IMR-90 (cell line): ENCODE measurements at regions not wholly inside any gene's neighbourhood (a gene's known extent, or its start where the extent isn't known, plus 50 kb on each side); places are given as distances from the start of the nearest gene placed in this dataset.

Source experiments
- ATAC-seq: fragments of 200-7000 bp; cut with Tn5 transposase; 2 replicates; pipeline ENCODE4 v1.9.1; 2020; ENCODE audit warnings: low read depth, mild to moderate bottlenecking, moderate library complexity
- BruUV-seq: library from RNA; stranded (reverse); fragments of 400-500 nt; replicated peaks from 2 replicates; lab custom pipeline; 2021; lab: Mats Ljungman, UMichigan
- CTCF ChIA-PET: fragments of 300-600 bp; formaldehyde crosslinking; extraction: SDS; loops from one replicate; lab custom pipeline; 2021; ENCODE audit warnings: antibody characterized with exemption; lab: Yijun Ruan, JAX
- POLR2A ChIA-PET: fragments of 300-600 bp; sonication (Branson Sonifier 250); formaldehyde crosslinking; loops from one replicate; lab custom pipeline; 2022; ENCODE audit warnings: antibody characterized with exemption; ENCODE audit not compliant: unreplicated experiment; lab: Charles Lee
- DNase-seq: peaks from one replicate; pipeline ENCODE4 v3.0.0; 2013
- H2AFZ ChIP-seq: replicated peaks from 2 replicates; pipeline ENCODE3; 2013; ENCODE audit warnings: low read length, mild to moderate bottlenecking; ENCODE audit not compliant: poor library complexity
- H2AK5ac ChIP-seq: 2 replicates; pipeline ENCODE4 v1.6.1; 2013; ENCODE audit warnings: low read depth, low read length, inconsistent platforms
- H2AK9ac ChIP-seq: replicated peaks from 2 replicates; pipeline ENCODE3; 2013; ENCODE audit warnings: mild to moderate bottlenecking, low read depth, low read length, moderate library complexity; ENCODE audit not compliant: poor library complexity
- H2BK120ac ChIP-seq: 2 replicates; pipeline ENCODE4 v1.6.1; 2013; ENCODE audit warnings: low read depth, low read length, inconsistent platforms
- H2BK15ac ChIP-seq: 3 replicates; pipeline ENCODE4 v1.6.1; 2013; ENCODE audit warnings: low read depth, low read length, inconsistent platforms
- H2BK20ac ChIP-seq: 2 replicates; pipeline ENCODE4 v1.6.1; 2013; ENCODE audit warnings: low read depth, mild to moderate bottlenecking, inconsistent platforms, low read length, moderate library complexity
- H2BK5ac ChIP-seq: 2 replicates; pipeline ENCODE4 v1.6.1; 2013; ENCODE audit warnings: mild to moderate bottlenecking, low read depth, low read length, inconsistent platforms; ENCODE audit not compliant: poor library complexity, severe bottlenecking
- H3K14ac ChIP-seq: replicated peaks from 2 replicates; pipeline ENCODE4 v1.6.1; 2013; ENCODE audit warnings: low read depth, low read length, inconsistent platforms
- H3K18ac ChIP-seq: 2 replicates; pipeline ENCODE4 v1.6.1; 2013; ENCODE audit warnings: low read depth, low read length, control low read depth
- H3K23ac ChIP-seq: 2 replicates; pipeline ENCODE4 v1.6.1; 2013; ENCODE audit warnings: low read depth, low read length, inconsistent platforms
- H3K27ac ChIP-seq: 2 replicates; pipeline ENCODE4 v1.5.1; 2013; ENCODE audit warnings: mild to moderate bottlenecking, control low read depth, low read length; ENCODE audit not compliant: insufficient read depth
- H3K27me3 ChIP-seq: 2 replicates; pipeline ENCODE4 v1.6.1; 2013; ENCODE audit warnings: low read length; ENCODE audit not compliant: control insufficient read depth, insufficient read depth
- H3K36me3 ChIP-seq: 2 replicates; pipeline ENCODE4 v1.6.1; 2013; ENCODE audit warnings: low read length, mixed read lengths; ENCODE audit not compliant: control insufficient read depth, insufficient read depth
- H3K4ac ChIP-seq: 2 replicates; pipeline ENCODE4 v1.6.1; 2013; ENCODE audit warnings: low read depth, low read length, inconsistent platforms
- H3K4me1 ChIP-seq: 2 replicates; pipeline ENCODE4 v1.6.1; 2013; ENCODE audit warnings: low read length, mixed read lengths; ENCODE audit not compliant: control insufficient read depth, insufficient read depth
- H3K4me2 ChIP-seq: 2 replicates; pipeline ENCODE4 v1.6.1; 2013; ENCODE audit warnings: low read depth, mild to moderate bottlenecking, control low read depth, low read length, moderate library complexity
- H3K4me3 ChIP-seq: 2 replicates; pipeline ENCODE4 v1.5.1; 2013; ENCODE audit warnings: low read depth, mild to moderate bottlenecking, control low read depth, low read length, moderate library complexity; ENCODE audit not compliant: insufficient read depth
- H3K56ac ChIP-seq: 2 replicates; pipeline ENCODE4 v1.6.1; 2013; ENCODE audit warnings: low read length, inconsistent platforms; ENCODE audit not compliant: insufficient read depth; ENCODE audit errors: extremely low read depth
- H3K79me1 ChIP-seq, 2 experiments: 2 replicates each; pipeline ENCODE4 v1.6.1; 2013; ENCODE audit warnings: low read length in 2 of 2, inconsistent platforms in 1 of 2, low read depth in 1 of 2
- H3K9ac ChIP-seq: 2 replicates; pipeline ENCODE4 v1.6.1; 2013; ENCODE audit warnings: low read depth, low read length, control low read depth
- H3K9me1 ChIP-seq: 2 replicates; pipeline ENCODE4 v1.6.1; 2013; ENCODE audit warnings: low read length, inconsistent platforms; ENCODE audit not compliant: insufficient read depth
- H3K9me3 ChIP-seq: 2 replicates; pipeline ENCODE4 v1.6.1; 2013; ENCODE audit warnings: low read length; ENCODE audit not compliant: control insufficient read depth, insufficient read depth
- H4K20me1 ChIP-seq: 2 replicates; pipeline ENCODE4 v1.6.1; 2013; ENCODE audit warnings: low read length, inconsistent platforms; ENCODE audit not compliant: insufficient read depth
- H4K5ac ChIP-seq: 2 replicates; pipeline ENCODE4 v1.6.1; 2013; ENCODE audit warnings: mild to moderate bottlenecking, low read depth, low read length, control low read depth
- H4K8ac ChIP-seq, 2 experiments: 2 replicates each; pipeline ENCODE4 v1.6.1; 2013; ENCODE audit warnings: low read depth in 2 of 2, low read length in 2 of 2, control low read depth in 1 of 2, inconsistent platforms in 1 of 2
- H4K91ac ChIP-seq: 2 replicates; pipeline ENCODE4 v1.6.1; 2013; ENCODE audit warnings: low read depth, low read length, inconsistent platforms; ENCODE audit not compliant: insufficient read depth
- CEBPB ChIP-seq: IDR thresholded peaks from 2 replicates; pipeline ENCODE4 v1.6.1; 2012; ENCODE audit warnings: low read depth, low read length, improper control_type of control experiment
- FOS ChIP-seq: fragments of 150-350 bp; IDR thresholded peaks from 2 replicates; pipeline ENCODE4 v1.6.1; 2016; ENCODE audit warnings: low read depth, low read length
- WGBS, 2 experiments: methylation state at CpG; one replicate each; pipeline versions ENCODE4 v1.1.5 to v1.1.7; 2013; ENCODE audit warnings: missing lambda C conversion rate in 2 of 2; ENCODE audit not compliant: insufficient read length in 1 of 2; ENCODE audit errors: extremely low coverage in 2 of 2; 5-methylcytosine and 5-hydroxymethylcytosine counted together
- dilution Hi-C: fragments of 300-500 bp; cut with HindIII; formaldehyde crosslinking; loops from one replicate; pipeline ENCODE4 v1.14.3; 2018; ENCODE audit warnings: low sequenced_read_pairs; ENCODE audit not compliant: unreplicated experiment
- in situ Hi-C: fragments of 300-500 bp; cut with MboI; formaldehyde crosslinking; loops from 3 replicates; pipeline ENCODE4 v1.14.3; 2019; ENCODE audit warnings: low sequenced_read_pairs, inconsistent platforms, mixed read lengths
- intact Hi-C: fragments of 100-400 bp; cut with micrococcal nuclease; formaldehyde crosslinking; loops from 2 replicates; pipeline ENCODE4 v1.10.0; 2022

DNA sequence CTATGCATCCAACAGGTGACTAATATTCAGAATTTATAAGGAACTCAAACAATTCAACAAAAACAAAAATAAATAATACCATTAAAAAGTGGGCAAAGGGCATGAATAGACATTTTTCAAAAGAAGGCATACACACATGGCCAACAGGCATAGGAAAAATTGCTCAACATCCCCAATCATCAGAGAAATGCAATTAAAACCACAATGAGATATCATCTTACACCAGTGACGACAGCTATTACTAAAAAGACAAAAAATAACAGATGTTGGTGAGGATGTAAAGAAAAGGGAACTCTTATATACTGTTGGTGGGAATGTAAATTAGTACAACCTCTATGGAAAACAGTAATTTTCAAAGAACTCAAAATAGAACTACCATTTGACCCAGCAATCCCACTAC, 250.4 kb upstream of the N4BP1 start:
- ATAC-seq (no peak), DNase-seq (no peak)
- BruUV-seq, result no TSS peak
- intact Hi-C loops (no loop called here), dilution Hi-C loops (no loop called here), in situ Hi-C loops (no loop called here)
- Histone ChIP-seq H3K9me1 (no peaks in the 10 kb centered on the region), H3K4me2 (no peak overlapping the region), H2BK15ac (no peak overlapping the region), H3K79me1 (no peaks in the 10 kb centered on the region), H3K23ac (no peak overlapping the region), H4K91ac (no peak overlapping the region), H4K20me1 (no peaks in the 10 kb centered on the region), H3K9ac (no peak overlapping the region), H4K5ac (no peak overlapping the region), H3K27me3 (no peaks in the 10 kb centered on the region), H3K9me3 (no peaks in the 10 kb centered on the region), H2AK9ac (no peak overlapping the region), H3K56ac (no peak overlapping the region), H3K4ac (no peak overlapping the region), H2AK5ac (no peak overlapping the region), H2BK5ac (no peak overlapping the region), H4K8ac (no peak overlapping the region), H3K27ac (no peak overlapping the region), H2BK120ac (no peak overlapping the region), H3K4me1 (no peaks in the 10 kb centered on the region), H3K18ac (no peak overlapping the region), H2BK20ac (no peak overlapping the region), H3K36me3 (no peaks in the 10 kb centered on the region), H3K4me3 (no peak overlapping the region), H3K14ac (no peak overlapping the region), H2AFZ (no peak overlapping the region)
- CTCF ChIA-PET, result interaction anchor here (2.4 kb wide), 1 partner anchor 489 kb away, joined by 11 read pairs; no protein-coding TSS in a partner anchor
- TF ChIP-seq FOS, result no peak
- no peak for TF ChIP-seq CEBPB
- POLR2A ChIA-PET, result no interaction called here
- WGBS, 2 experiments, result no CpG with 5 or more reads among the region's 1 CpG
